Anterior cingulate cortex (tissue), 58 donors: ENCODE measurements at regions not wholly inside any gene's neighbourhood (a gene's known extent, or its start where the extent isn't known, plus 50 kb on each side); places are given as distances from the start of the nearest gene placed in this dataset.

ENCODE experiments used
- DNase-seq, 58 donors: peaks; one replicate each; lab custom pipeline; 2025; lab: John Stamatoyannopoulos, UW

GRCh38 chr7:98565103-98565502 is 52.0 kb upstream of the NPTX2 start:
- DNase-seq = no peak

- no peak for DNase-seq
Observed at GRCh38 chr7:98562871-98563495, 54.1 kb upstream of the NPTX2 start.

- no peak for DNase-seq
Observed at GRCh38 chr7:98562381-98562823, 54.7 kb upstream of the NPTX2 start.

- DNase-seq = no peak
Observed at GRCh38 chr7:98559958-98560357, 57.1 kb upstream of the NPTX2 start.

- DNase-seq = no peak
Observed at GRCh38 chr7:98559219-98559618, 57.9 kb upstream of the NPTX2 start.

- no peak for DNase-seq
Observed at GRCh38 chr7:98557538-98558031, 59.5 kb upstream of the NPTX2 start.

GRCh38 chr7:98556288-98556687 is 60.8 kb upstream of the NPTX2 start:
- DNase-seq = no peak

GRCh38 chr7:98555403-98555802 is 61.7 kb upstream of the NPTX2 start:
- DNase-seq = peak in 1 of 58 donors; percentile 20

GRCh38 chr7:98553666-98554065 is 63.4 kb upstream of the NPTX2 start:
- DNase-seq = no peak

- DNase-seq = no peak
Observed at GRCh38 chr7:98551611-98552273, 65.3 kb upstream of the NPTX2 start.

- no peak for DNase-seq
Observed at GRCh38 chr7:98548971-98549370, 68.1 kb upstream of the NPTX2 start.

- no peak for DNase-seq
Observed at GRCh38 chr7:98548370-98548769, 68.7 kb upstream of the NPTX2 start.

- DNase-seq = no peak
Observed at GRCh38 chr7:98541101-98541500, 76.0 kb upstream of the NPTX2 start.

GRCh38 chr7:98539865-98540264 is 77.2 kb upstream of the NPTX2 start:
- DNase-seq = no peak

GRCh38 chr7:98536803-98537202 is 80.3 kb upstream of the NPTX2 start:
- DNase-seq = no peak

GRCh38 chr7:98534493-98534892 is 82.6 kb upstream of the NPTX2 start:
- DNase-seq = no peak

- DNase-seq = no peak
Observed at GRCh38 chr7:98531717-98532116, 85.4 kb upstream of the NPTX2 start.

GRCh38 chr7:98528079-98528478 is 89.0 kb upstream of the NPTX2 start:
- DNase-seq = no peak

GRCh38 chr7:98526059-98526458 is 91.0 kb upstream of the NPTX2 start:
- no peak for DNase-seq

GRCh38 chr7:98521089-98521692 is 95.9 kb upstream of the NPTX2 start:
- DNase-seq = no peak

GRCh38 chr7:98520356-98520951 is 96.6 kb upstream of the NPTX2 start:
- DNase-seq = no peak
